ENCODE measurements at regions not wholly inside any gene's neighbourhood (a gene's known extent, or its start where the extent isn't known, plus 50 kb on each side); places are given as distances from the start of the nearest gene placed in this dataset.

GRCh38 chr16:86896976-86897375, 318.6 kb downstream of the FOXL1 start:
- no peak overlapping the region for H3K27ac ChIP-seq (ENCODE audit: low read depth in 1 of 3, low read length in 2 of 3)
- H3K4me1 ChIP-seq (ENCODE audit: control insufficient read depth in 3 of 3, insufficient read depth in 2 of 3, low read depth in 1 of 3, low read length in 2 of 3), result no peaks in the 10 kb centered on the region
- H3K36me3 ChIP-seq (ENCODE audit: control insufficient read depth in 3 of 3, insufficient read depth in 2 of 3, low read depth in 1 of 3, low read length in 3 of 3), result no peaks in the 10 kb centered on the region
- H3K27me3 ChIP-seq (ENCODE audit: control insufficient read depth in 3 of 3, insufficient read depth in 3 of 3, low read length in 3 of 3), result peaks cover 0 to 12% (median 2%) of the 10 kb centered on the region in 3 donors
- no peak overlapping the region for H3K4me3 ChIP-seq (ENCODE audit: low read depth in 1 of 3, low read length in 3 of 3)
- DNase-seq (no peak), FAIRE-seq (no peak)
- 75 to 85% (median 80%) methylated on average over 9 of the region's 9 CpGs for WGBS, 3 donors
- no peaks in the 10 kb centered on the region for H3K9me3 ChIP-seq (ENCODE audit: control insufficient read depth in 2 of 2, insufficient read depth in 1 of 2, low read depth in 1 of 2, low read length in 1 of 2)

GRCh38 chr16:86897486-86897885, 319.1 kb downstream of the FOXL1 start:
- Histone ChIP-seq H3K27ac (ENCODE audit: low read depth in 1 of 3, low read length in 2 of 3) (no peak overlapping the region), H3K27me3 (ENCODE audit: control insufficient read depth in 3 of 3, insufficient read depth in 3 of 3, low read length in 3 of 3) (peaks cover 0 to 9% (median 2%) of the 10 kb centered on the region in 3 donors), H3K9me3 (ENCODE audit: control insufficient read depth in 2 of 2, insufficient read depth in 1 of 2, low read depth in 1 of 2, low read length in 1 of 2) (no peaks in the 10 kb centered on the region), H3K4me3 (ENCODE audit: low read depth in 1 of 3, low read length in 3 of 3) (no peak overlapping the region), H3K4me1 (ENCODE audit: control insufficient read depth in 3 of 3, insufficient read depth in 2 of 3, low read depth in 1 of 3, low read length in 2 of 3) (no peaks in the 10 kb centered on the region), H3K36me3 (ENCODE audit: control insufficient read depth in 3 of 3, insufficient read depth in 2 of 3, low read depth in 1 of 3, low read length in 3 of 3) (no peaks in the 10 kb centered on the region)
- 88 to 89% (median 88%) methylated on average over 11 of the region's 11 CpGs for WGBS, 3 donors
- no peak for FAIRE-seq
- DNase-seq, result no peak

- FAIRE-seq (no peak), DNase-seq (no peak)
- WGBS, 3 donors, result 76 to 85% (median 79%) methylated on average over 5 of the region's 5 CpGs
- Histone ChIP-seq H3K27me3 (ENCODE audit: control insufficient read depth in 3 of 3, insufficient read depth in 3 of 3, low read length in 3 of 3) (peaks cover 0 to 7% (median 2%) of the 10 kb centered on the region in 3 donors), H3K9me3 (ENCODE audit: control insufficient read depth in 2 of 2, insufficient read depth in 1 of 2, low read depth in 1 of 2, low read length in 1 of 2) (no peaks in the 10 kb centered on the region), H3K4me3 (ENCODE audit: low read depth in 1 of 3, low read length in 3 of 3) (no peak overlapping the region), H3K36me3 (ENCODE audit: control insufficient read depth in 3 of 3, insufficient read depth in 2 of 3, low read depth in 1 of 3, low read length in 3 of 3) (no peaks in the 10 kb centered on the region), H3K27ac (ENCODE audit: low read depth in 1 of 3, low read length in 2 of 3) (no peak overlapping the region), H3K4me1 (ENCODE audit: control insufficient read depth in 3 of 3, insufficient read depth in 2 of 3, low read depth in 1 of 3, low read length in 2 of 3) (no peaks in the 10 kb centered on the region)
These were observed 320.0 kb downstream of the FOXL1 start for GRCh38 chr16:86898386-86898785.

GRCh38 chr16:86899151-86899550, 320.8 kb downstream of the FOXL1 start:
- H3K4me3 ChIP-seq (ENCODE audit: low read depth in 1 of 3, low read length in 3 of 3), result no peak overlapping the region
- DNase-seq, result no peak
- WGBS, 3 donors, result 73 to 86% (median 79%) methylated on average over 6 of the region's 6 CpGs
- no peaks in the 10 kb centered on the region for H3K36me3 ChIP-seq (ENCODE audit: control insufficient read depth in 3 of 3, insufficient read depth in 2 of 3, low read depth in 1 of 3, low read length in 3 of 3)
- no peak for FAIRE-seq
- H3K27ac ChIP-seq (ENCODE audit: low read depth in 1 of 3, low read length in 2 of 3), result no peak overlapping the region
- H3K27me3 ChIP-seq (ENCODE audit: control insufficient read depth in 3 of 3, insufficient read depth in 3 of 3, low read length in 3 of 3), result peaks cover 0 to 7% (median 2%) of the 10 kb centered on the region in 3 donors
- H3K4me1 ChIP-seq (ENCODE audit: control insufficient read depth in 3 of 3, insufficient read depth in 2 of 3, low read depth in 1 of 3, low read length in 2 of 3), result no peaks in the 10 kb centered on the region
- no peaks in the 10 kb centered on the region for H3K9me3 ChIP-seq (ENCODE audit: control insufficient read depth in 2 of 2, insufficient read depth in 1 of 2, low read depth in 1 of 2, low read length in 1 of 2)

- FAIRE-seq (no peak), DNase-seq (no peak)
- no peaks in the 10 kb centered on the region for H3K9me3 ChIP-seq (ENCODE audit: control insufficient read depth in 2 of 2, insufficient read depth in 1 of 2, low read depth in 1 of 2, low read length in 1 of 2)
- WGBS, 3 donors, result 83 to 86% (median 86%) methylated on average over 4 of the region's 4 CpGs
- no peaks in the 10 kb centered on the region for H3K36me3 ChIP-seq (ENCODE audit: control insufficient read depth in 3 of 3, insufficient read depth in 2 of 3, low read depth in 1 of 3, low read length in 3 of 3)
- H3K4me3 ChIP-seq (ENCODE audit: low read depth in 1 of 3, low read length in 3 of 3), result no peak overlapping the region
- H3K27me3 ChIP-seq (ENCODE audit: control insufficient read depth in 3 of 3, insufficient read depth in 3 of 3, low read length in 3 of 3), result peaks cover 0 to 7% (median 2%) of the 10 kb centered on the region in 3 donors
- no peaks in the 10 kb centered on the region for H3K4me1 ChIP-seq (ENCODE audit: control insufficient read depth in 3 of 3, insufficient read depth in 2 of 3, low read depth in 1 of 3, low read length in 2 of 3)
- H3K27ac ChIP-seq (ENCODE audit: low read depth in 1 of 3, low read length in 2 of 3), result no peak overlapping the region
These were observed 321.4 kb downstream of the FOXL1 start for GRCh38 chr16:86899757-86900156.

- H3K27ac ChIP-seq (ENCODE audit: low read depth in 1 of 3, low read length in 2 of 3), result no peak overlapping the region
- no peaks in the 10 kb centered on the region for H3K9me3 ChIP-seq (ENCODE audit: control insufficient read depth in 2 of 2, insufficient read depth in 1 of 2, low read depth in 1 of 2, low read length in 1 of 2)
- H3K27me3 ChIP-seq (ENCODE audit: control insufficient read depth in 3 of 3, insufficient read depth in 3 of 3, low read length in 3 of 3), result peaks cover 0 to 2% (median under 1%) of the 10 kb centered on the region in 3 donors
- no peaks in the 10 kb centered on the region for H3K36me3 ChIP-seq (ENCODE audit: control insufficient read depth in 3 of 3, insufficient read depth in 2 of 3, low read depth in 1 of 3, low read length in 3 of 3)
- no peaks in the 10 kb centered on the region for H3K4me1 ChIP-seq (ENCODE audit: control insufficient read depth in 3 of 3, insufficient read depth in 2 of 3, low read depth in 1 of 3, low read length in 2 of 3)
- DNase-seq, result no peak
- no peak overlapping the region for H3K4me3 ChIP-seq (ENCODE audit: low read depth in 1 of 3, low read length in 3 of 3)
- FAIRE-seq, result no peak
- WGBS, 3 donors, result 45 to 68% (median 50%) methylated on average over 6 of the region's 6 CpGs
These were observed 323.1 kb downstream of the FOXL1 start for GRCh38 chr16:86901483-86901882.

- no peak for FAIRE-seq
- 64 to 75% (median 69%) methylated on average over 4 of the region's 4 CpGs for WGBS, 3 donors
- H3K27me3 ChIP-seq (ENCODE audit: control insufficient read depth in 3 of 3, insufficient read depth in 3 of 3, low read length in 3 of 3), result peaks cover 0 to 6% (median 5%) of the 10 kb centered on the region in 3 donors
These were observed 324.3 kb downstream of the FOXL1 start for GRCh38 chr16:86902656-86903001.

GRCh38 chr16:86903068-86903467, 324.7 kb downstream of the FOXL1 start:
- no peak overlapping the region for H3K27ac ChIP-seq (ENCODE audit: low read depth in 1 of 3, low read length in 2 of 3)
- H3K27me3 ChIP-seq (ENCODE audit: control insufficient read depth in 3 of 3, insufficient read depth in 3 of 3, low read length in 3 of 3), result peaks cover 0 to 8% (median 5%) of the 10 kb centered on the region in 3 donors
- H3K4me1 ChIP-seq (ENCODE audit: control insufficient read depth in 3 of 3, insufficient read depth in 2 of 3, low read depth in 1 of 3, low read length in 2 of 3), result no peaks in the 10 kb centered on the region
- 76 to 93% (median 86%) methylated on average over 1 of the region's 1 CpG for WGBS, 3 donors
- H3K4me3 ChIP-seq (ENCODE audit: low read depth in 1 of 3, low read length in 3 of 3), result no peak overlapping the region
- no peak for DNase-seq
- H3K9me3 ChIP-seq (ENCODE audit: control insufficient read depth in 2 of 2, insufficient read depth in 1 of 2, low read depth in 1 of 2, low read length in 1 of 2), result no peaks in the 10 kb centered on the region
- no peaks in the 10 kb centered on the region for H3K36me3 ChIP-seq (ENCODE audit: control insufficient read depth in 3 of 3, insufficient read depth in 2 of 3, low read depth in 1 of 3, low read length in 3 of 3)
- no peak for FAIRE-seq

More at GRCh38 chr16:86902656-86903001, 324.3 kb downstream of the FOXL1 start:
- DNase-seq, result no peak
- no peaks in the 10 kb centered on the region for H3K4me1 ChIP-seq (ENCODE audit: control insufficient read depth in 3 of 3, insufficient read depth in 2 of 3, low read depth in 1 of 3, low read length in 2 of 3)
- no peaks in the 10 kb centered on the region for H3K36me3 ChIP-seq (ENCODE audit: control insufficient read depth in 3 of 3, insufficient read depth in 2 of 3, low read depth in 1 of 3, low read length in 3 of 3)
- H3K4me3 ChIP-seq (ENCODE audit: low read depth in 1 of 3, low read length in 3 of 3), result no peak overlapping the region
- H3K27ac ChIP-seq (ENCODE audit: low read depth in 1 of 3, low read length in 2 of 3), result no peak overlapping the region
- H3K9me3 ChIP-seq (ENCODE audit: control insufficient read depth in 2 of 2, insufficient read depth in 1 of 2, low read depth in 1 of 2, low read length in 1 of 2), result no peaks in the 10 kb centered on the region

- no peak overlapping the region for H3K27ac ChIP-seq (ENCODE audit: low read depth in 1 of 3, low read length in 2 of 3)
- H3K4me1 ChIP-seq (ENCODE audit: control insufficient read depth in 3 of 3, insufficient read depth in 2 of 3, low read depth in 1 of 3, low read length in 2 of 3), result peaks cover 0 to 7% (median 0%) of the 10 kb centered on the region in 3 donors
- 67 to 77% (median 68%) methylated on average over 9 of the region's 9 CpGs for WGBS, 3 donors
- no peaks in the 10 kb centered on the region for H3K9me3 ChIP-seq (ENCODE audit: control insufficient read depth in 2 of 2, insufficient read depth in 1 of 2, low read depth in 1 of 2, low read length in 1 of 2)
- no peaks in the 10 kb centered on the region for H3K36me3 ChIP-seq (ENCODE audit: control insufficient read depth in 3 of 3, insufficient read depth in 2 of 3, low read depth in 1 of 3, low read length in 3 of 3)
- no peak for FAIRE-seq
- no peak for DNase-seq
- no peak overlapping the region for H3K4me3 ChIP-seq (ENCODE audit: low read depth in 1 of 3, low read length in 3 of 3)
- H3K27me3 ChIP-seq (ENCODE audit: control insufficient read depth in 3 of 3, insufficient read depth in 3 of 3, low read length in 3 of 3), result peaks cover 0 to 8% (median 5%) of the 10 kb centered on the region in 3 donors
These were observed 327.0 kb downstream of the FOXL1 start for GRCh38 chr16:86905302-86905701.

Measured in small intestine (tissue), 7 donors.